WTC11 (cell line): ENCODE measurements at regions not wholly inside any gene's neighbourhood (a gene's known extent, or its start where the extent isn't known, plus 50 kb on each side); places are given as distances from the start of the nearest gene placed in this dataset.

Experiments used
- CTCF ChIP-seq: fragments of 200-600 bp; IDR thresholded peaks from 2 replicates; pipeline ENCODE4 v1.8.0; 2022; ENCODE audit warnings: antibody characterized with exemption
- NFATC4 ChIP-seq: fragments of 250-450 bp; sonication (Bioruptor Pico); IDR thresholded peaks from 2 replicates; pipeline ENCODE4 v1.9.0; 2021; ENCODE audit warnings: mild to moderate bottlenecking

DNA sequence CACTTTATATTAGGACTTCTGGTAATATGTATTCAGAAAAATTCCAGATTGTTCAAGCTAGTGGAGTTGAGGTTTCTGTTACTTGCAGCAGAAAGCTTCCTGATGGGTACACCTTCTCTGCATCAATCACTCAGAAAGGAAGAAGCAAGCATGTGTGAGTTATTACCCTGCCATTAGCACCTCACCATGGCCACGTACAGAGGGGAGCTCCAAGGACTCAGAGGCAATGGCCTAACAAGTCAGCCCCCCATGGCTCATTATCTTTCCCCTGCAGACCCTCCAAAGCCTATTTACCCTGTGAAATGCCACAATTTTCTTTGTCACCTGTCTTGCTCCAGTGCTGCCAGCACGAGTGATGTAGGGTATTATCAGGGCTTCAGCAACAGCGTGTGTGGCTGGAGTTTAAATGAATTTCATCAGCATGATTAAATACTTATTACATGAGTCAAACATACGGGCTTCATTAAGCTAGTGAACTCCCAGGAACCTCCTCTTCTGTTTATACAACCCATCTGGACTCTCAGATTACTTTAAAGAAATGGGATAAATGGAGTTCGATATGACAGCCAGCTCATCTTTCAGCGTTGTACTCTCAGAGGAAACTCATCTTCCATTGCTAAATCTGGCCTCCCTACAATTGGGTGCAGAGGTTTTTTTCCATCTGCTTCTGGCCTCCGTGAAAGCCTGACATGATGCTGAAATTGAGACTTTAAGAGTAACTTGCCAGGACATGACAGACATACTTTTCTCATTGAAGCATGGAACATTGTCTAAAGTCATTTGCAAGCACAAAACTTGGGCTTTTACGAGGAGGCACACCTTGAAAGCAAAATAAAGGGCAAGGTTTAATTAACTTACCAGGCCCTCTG is 135.9 kb downstream of the TMEM30B start:
- TF ChIP-seq CTCF: no peak
- no peak for TF ChIP-seq NFATC4
